HG03025 (cell line): ENCODE measurements at regions not wholly inside any gene's neighbourhood (a gene's known extent, or its start where the extent isn't known, plus 50 kb on each side); places are given as distances from the start of the nearest gene placed in this dataset.
"Not testable (repeated sequence)": the region's sequence is repeated elsewhere in the genome, so short reads cannot be mapped to it uniquely, and the experiment has no call there.

Experiments used
- ATAC-seq: cut with Tn5 transposase; IDR thresholded peaks from one replicate; pipeline ENCODE4 v1.9.1; 2021; ENCODE audit warnings: mild to moderate bottlenecking, moderate library complexity; ENCODE audit not compliant: unreplicated experiment, low FRiP score

DNA sequence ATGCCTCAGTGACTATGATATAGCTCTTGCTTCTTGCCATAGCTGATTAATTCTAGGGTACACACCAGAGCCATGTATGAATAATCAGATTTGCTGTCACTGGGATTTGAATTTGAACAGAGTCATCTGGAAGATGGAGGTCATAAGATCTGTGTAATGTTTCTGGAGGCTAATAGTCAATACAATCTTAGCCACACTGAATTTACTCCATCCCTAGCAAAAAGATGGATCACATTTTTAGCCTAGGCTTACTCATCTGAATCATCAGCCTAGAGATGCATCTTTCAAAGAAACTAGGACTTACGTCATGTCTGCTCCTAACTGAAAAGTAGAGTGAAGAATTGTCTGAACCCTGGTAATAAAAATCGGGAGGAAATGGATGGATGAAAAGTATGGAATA lies 142.3 kb upstream of the ZNF804B start:
- no peak for ATAC-seq

GRCh38 chr7:88615336-88615735 lies 144.2 kb upstream of the ZNF804B start:
- no peak for ATAC-seq

DNA sequence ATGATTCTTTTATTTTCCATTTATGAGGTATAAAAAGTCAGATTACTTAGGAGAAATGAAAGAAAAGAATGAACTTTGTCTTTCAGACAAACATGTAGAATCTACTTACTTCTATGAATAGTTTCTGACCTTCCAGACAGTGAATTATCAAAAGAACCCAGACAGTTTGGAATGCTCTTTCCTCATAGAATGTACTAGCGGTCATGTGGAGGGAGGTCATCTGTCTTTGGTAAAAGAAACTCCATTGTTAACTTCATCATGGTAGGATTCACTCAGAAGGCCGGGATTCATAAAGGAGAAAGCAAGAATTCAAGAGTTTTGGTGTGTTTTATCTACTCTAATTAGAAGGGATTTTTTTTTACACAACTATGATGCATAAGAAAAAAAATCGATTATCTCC lies 144.8 kb upstream of the ZNF804B start:
- no peak for ATAC-seq

DNA sequence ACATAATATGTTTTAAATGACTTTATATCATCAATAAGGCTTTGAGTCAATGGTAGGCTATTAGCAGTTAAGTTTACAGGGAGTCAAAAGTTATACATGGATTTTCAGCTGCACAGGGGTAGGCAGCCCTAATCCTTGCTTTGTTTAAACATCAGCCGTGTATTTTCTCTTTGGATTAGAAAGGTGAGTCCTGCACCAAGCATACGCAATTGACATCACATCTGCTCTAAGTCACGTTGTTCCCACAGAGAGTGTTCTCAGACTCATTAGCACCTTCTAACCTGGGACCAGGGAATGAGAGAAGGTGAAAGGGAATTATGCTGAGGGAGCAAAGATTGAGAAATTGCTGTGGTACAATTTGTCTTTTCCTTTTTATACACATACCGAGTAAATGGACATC lies 148.6 kb upstream of the ZNF804B start:
- ATAC-seq: no peak

GRCh38 chr7:88600695-88601094 lies 158.8 kb upstream of the ZNF804B start:
- ATAC-seq: no peak

GRCh38 chr7:88599528-88599927 lies 160.0 kb upstream of the ZNF804B start:
- ATAC-seq: no peak

DNA sequence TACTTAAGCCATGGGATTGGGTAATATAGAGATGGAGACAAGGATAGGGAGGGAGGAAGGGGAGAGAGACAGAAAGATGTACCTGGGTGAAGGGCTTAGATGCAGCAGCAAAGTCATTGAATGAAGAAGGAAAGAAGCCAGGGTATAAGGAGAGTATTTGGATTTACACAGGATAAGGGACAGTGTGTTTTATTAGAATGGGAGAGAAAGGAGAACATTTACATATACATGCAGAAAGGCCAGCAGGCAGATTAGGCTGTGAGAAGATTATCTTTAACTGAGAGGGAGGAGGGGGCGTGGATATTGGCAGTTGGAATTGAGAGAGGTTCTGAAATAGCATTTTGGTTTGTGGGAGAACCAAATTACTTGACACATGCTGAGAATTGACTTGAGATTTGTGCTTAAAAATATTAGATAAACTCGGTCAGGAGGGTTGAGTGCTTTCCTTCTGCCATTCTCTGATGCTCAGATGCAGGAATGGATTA lies 161.5 kb upstream of the ZNF804B start:
- ATAC-seq: no peak

- ATAC-seq: no peak
These were observed 168.5 kb upstream of the ZNF804B start for GRCh38 chr7:88590963-88591362.

GRCh38 chr7:88589927-88590326 lies 169.6 kb upstream of the ZNF804B start:
- no peak for ATAC-seq

GRCh38 chr7:88586890-88587289 lies 172.6 kb upstream of the ZNF804B start:
- ATAC-seq: no peak

GRCh38 chr7:88586219-88586618 lies 173.3 kb upstream of the ZNF804B start:
- ATAC-seq: no peak

- no peak for ATAC-seq
These were observed 182.8 kb upstream of the ZNF804B start for GRCh38 chr7:88576720-88577119.

GRCh38 chr7:88566162-88566729 lies 193.3 kb upstream of the ZNF804B start:
- no peak for ATAC-seq

- no peak for ATAC-seq
These were observed 194.1 kb upstream of the ZNF804B start for GRCh38 chr7:88565401-88565800.

DNA sequence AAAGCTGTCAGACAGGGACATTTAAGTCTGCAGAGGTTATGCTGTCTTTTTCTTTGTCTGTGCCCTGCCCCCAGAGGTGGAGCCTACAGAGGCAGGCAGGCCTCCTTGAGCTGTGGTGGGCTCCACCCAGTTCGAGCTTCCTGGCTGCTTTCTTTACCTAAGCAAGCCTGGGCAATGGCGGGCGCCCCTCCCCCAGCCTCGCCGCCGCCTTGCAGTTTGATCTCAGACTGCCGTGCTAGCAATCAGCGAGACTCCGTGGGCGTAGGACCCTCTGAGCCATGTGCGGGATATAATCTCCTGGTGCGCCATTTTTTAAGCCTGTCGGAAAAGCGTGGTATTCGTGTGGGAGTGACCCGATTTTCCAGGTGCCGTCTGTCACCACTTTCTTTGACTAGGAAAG lies 203.1 kb upstream of the ZNF804B start:
- not testable (repeated sequence) for ATAC-seq

GRCh38 chr7:88554847-88555246 lies 204.7 kb upstream of the ZNF804B start:
- not testable (repeated sequence) for ATAC-seq

GRCh38 chr7:88548399-88548798 lies 211.1 kb upstream of the ZNF804B start:
- no peak for ATAC-seq

- no peak for ATAC-seq
These were observed 212.7 kb upstream of the ZNF804B start for GRCh38 chr7:88546808-88547207.

DNA sequence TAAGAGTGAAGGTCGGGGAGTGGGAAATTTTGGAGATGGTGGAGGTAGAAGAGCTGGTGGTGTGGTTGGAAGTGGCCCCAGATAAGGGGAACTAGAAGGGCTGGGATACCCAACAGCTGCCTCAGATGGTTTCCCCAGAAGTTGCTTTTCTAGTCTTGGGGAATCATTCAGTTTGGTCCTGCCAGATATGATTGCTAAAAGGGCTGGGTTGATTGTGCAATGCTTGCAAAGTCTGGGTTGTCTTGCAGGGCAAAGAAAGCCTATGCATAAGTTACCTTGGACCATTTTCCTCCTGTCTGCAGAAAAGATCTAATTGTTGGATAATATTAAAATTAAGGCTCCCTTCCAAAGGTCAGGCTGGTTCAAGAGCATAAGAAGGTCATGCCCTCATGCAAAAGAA lies 213.8 kb upstream of the ZNF804B start:
- no peak for ATAC-seq

GRCh38 chr7:88540012-88540411 lies 219.5 kb upstream of the ZNF804B start:
- no peak for ATAC-seq

GRCh38 chr7:88539518-88539917 lies 220.0 kb upstream of the ZNF804B start:
- ATAC-seq: no peak

- ATAC-seq: no peak
These were observed 217.0 kb upstream of the STEAP4 start for GRCh38 chr7:88523645-88524044.

GRCh38 chr7:88522771-88523293 lies 216.1 kb upstream of the STEAP4 start:
- no peak for ATAC-seq
